WTC11 (cell line): ENCODE measurements at regions not wholly inside any gene's neighbourhood (a gene's known extent, or its start where the extent isn't known, plus 50 kb on each side); places are given as distances from the start of the nearest gene placed in this dataset.

Experiments used
- ATAC-seq: fragments of 200-7000 bp; cut with Tn5 transposase; 2 replicates; pipeline ENCODE4 v1.10.0; 2021; ENCODE audit warnings: mild to moderate bottlenecking, moderate library complexity
- CTCF ChIA-PET: fragments of 300-600 bp; sonication (Branson Sonifier 250); formaldehyde crosslinking; loops from one replicate; lab custom pipeline; 2021; ENCODE audit warnings: antibody characterized with exemption; lab: Charles Lee
- POLR2A ChIA-PET: fragments of 350-600 bp; sonication (Branson Sonifier 250); formaldehyde crosslinking; loops from one replicate; lab custom pipeline; 2021; ENCODE audit warnings: antibody characterized with exemption; lab: Charles Lee
- DNase-seq: peaks from one replicate; pipeline ENCODE4 v3.0.0; 2021; ENCODE audit warnings: low spot score
- H3K27ac Mint-ChIP-seq: 2 replicates; pipeline ENCODE4 v1.8.0; 2021; ENCODE audit warnings: mixed read lengths
- H3K27me3 Mint-ChIP-seq: 2 replicates; pipeline ENCODE4 v1.8.0; 2021; ENCODE audit warnings: low read depth, mild to moderate bottlenecking, moderate library complexity, mixed read lengths
- H3K36me3 Mint-ChIP-seq: 2 replicates; pipeline ENCODE4 v1.8.0; 2021; ENCODE audit warnings: mixed read lengths
- H3K4me1 Mint-ChIP-seq: 2 replicates; pipeline ENCODE4 v1.8.0; 2022; ENCODE audit warnings: mixed read lengths
- H3K4me3 Mint-ChIP-seq: 2 replicates; pipeline ENCODE4 v1.8.0; 2021; ENCODE audit warnings: mild to moderate bottlenecking, moderate library complexity, mixed read lengths
- H3K9me3 Mint-ChIP-seq: 2 replicates; pipeline ENCODE4 v1.8.0; 2021; ENCODE audit warnings: mixed read lengths
- CREB1 ChIP-seq: sonication (generic); formaldehyde crosslinking; IDR thresholded peaks from 2 replicates; pipeline ENCODE4 v1.8.0; 2023; ENCODE audit warnings: mild to moderate bottlenecking, missing genetic modification reagents
- ELF4 ChIP-seq: sonication (generic); formaldehyde crosslinking; IDR thresholded peaks from 2 replicates; pipeline ENCODE4 v1.8.1; 2022; ENCODE audit warnings: low read depth, mild to moderate bottlenecking, moderate library complexity, missing genetic modification reagents
- FOXJ3 ChIP-seq: sonication (generic); formaldehyde crosslinking; IDR thresholded peaks from 2 replicates; pipeline ENCODE4 v1.9.0; 2021; ENCODE audit warnings: missing genetic modification reagents, mild to moderate bottlenecking, borderline replicate concordance
- FOXP1 ChIP-seq: sonication (generic); formaldehyde crosslinking; IDR thresholded peaks from 2 replicates; pipeline ENCODE4 v1.8.0; 2022; ENCODE audit warnings: missing genetic modification reagents, mild to moderate bottlenecking, moderate library complexity, borderline replicate concordance
- GABPB1 ChIP-seq: sonication (generic); formaldehyde crosslinking; IDR thresholded peaks from 2 replicates; pipeline ENCODE4 v1.8.1; 2023; ENCODE audit warnings: mild to moderate bottlenecking, missing genetic modification reagents
- HMGA2 ChIP-seq: fragments of 250-450 bp; sonication (Bioruptor Pico); IDR thresholded peaks from 2 replicates; pipeline ENCODE4 v1.4.0; 2021; ENCODE audit warnings: mild to moderate bottlenecking, moderate library complexity
- JAZF1 ChIP-seq: fragments of 250-450 bp; sonication (Bioruptor Pico); IDR thresholded peaks from 2 replicates; pipeline ENCODE4 v1.9.0; 2021; ENCODE audit warnings: moderate library complexity, mild to moderate bottlenecking, inconsistent platforms
- JUN ChIP-seq: sonication (generic); formaldehyde crosslinking; IDR thresholded peaks from 2 replicates; pipeline ENCODE4 v1.8.0; 2023; ENCODE audit warnings: mild to moderate bottlenecking, missing genetic modification reagents
- MXD4 ChIP-seq: fragments of 250-450 bp; sonication (Bioruptor Pico); IDR thresholded peaks from 2 replicates; pipeline ENCODE4 v1.8.0; 2021; ENCODE audit warnings: mild to moderate bottlenecking, moderate library complexity, borderline replicate concordance
- SMAD4 ChIP-seq: sonication (generic); formaldehyde crosslinking; IDR thresholded peaks from 2 replicates; pipeline ENCODE4 v1.8.0; 2022; ENCODE audit warnings: mild to moderate bottlenecking, missing genetic modification reagents
- TEAD4 ChIP-seq: sonication (generic); formaldehyde crosslinking; IDR thresholded peaks from 2 replicates; pipeline ENCODE4 v1.8.0; 2022; ENCODE audit warnings: mild to moderate bottlenecking, missing genetic modification reagents
- TP53 ChIP-seq: sonication (generic); formaldehyde crosslinking; IDR thresholded peaks from 2 replicates; pipeline ENCODE4 v1.8.1; 2023; ENCODE audit warnings: mild to moderate bottlenecking, missing genetic modification reagents
- ZNF232 ChIP-seq: sonication (generic); formaldehyde crosslinking; IDR thresholded peaks from 2 replicates; pipeline ENCODE4 v1.8.0; 2022; ENCODE audit warnings: mild to moderate bottlenecking, missing genetic modification reagents
- ZNF317 ChIP-seq: sonication (generic); formaldehyde crosslinking; IDR thresholded peaks from 2 replicates; pipeline ENCODE4 v1.8.1; 2023; ENCODE audit warnings: low read depth, mild to moderate bottlenecking, moderate library complexity, missing genetic modification reagents, borderline replicate concordance
- ZNF416 ChIP-seq: fragments of 250-450 bp; sonication (Bioruptor Pico); IDR thresholded peaks from 2 replicates; pipeline ENCODE4 v1.9.0; 2021; ENCODE audit warnings: mild to moderate bottlenecking, inconsistent platforms
- TF ChIP-seq, protein P1 (sequence below): fragments of 200-600 bp; IDR thresholded peaks from 2 replicates; pipeline ENCODE4 v1.8.0; 2022; ENCODE audit warnings: antibody characterized with exemption
- TF ChIP-seq, protein P2 (sequence below): fragments of 250-450 bp; sonication (Bioruptor Pico); conservative IDR thresholded peaks from 2 replicates; pipeline ENCODE4 v1.9.0; 2021; ENCODE audit warnings: mild to moderate bottlenecking
- TF ChIP-seq, protein P3 (sequence below): sonication (generic); formaldehyde crosslinking; IDR thresholded peaks from 2 replicates; pipeline ENCODE4 v1.8.1; 2023; ENCODE audit warnings: mild to moderate bottlenecking, missing genetic modification reagents, borderline replicate concordance
- TF ChIP-seq, protein P4 (sequence below): sonication (generic); formaldehyde crosslinking; IDR thresholded peaks from 2 replicates; pipeline ENCODE4 v1.8.1; 2023; ENCODE audit warnings: mild to moderate bottlenecking, missing genetic modification reagents

DNA sequence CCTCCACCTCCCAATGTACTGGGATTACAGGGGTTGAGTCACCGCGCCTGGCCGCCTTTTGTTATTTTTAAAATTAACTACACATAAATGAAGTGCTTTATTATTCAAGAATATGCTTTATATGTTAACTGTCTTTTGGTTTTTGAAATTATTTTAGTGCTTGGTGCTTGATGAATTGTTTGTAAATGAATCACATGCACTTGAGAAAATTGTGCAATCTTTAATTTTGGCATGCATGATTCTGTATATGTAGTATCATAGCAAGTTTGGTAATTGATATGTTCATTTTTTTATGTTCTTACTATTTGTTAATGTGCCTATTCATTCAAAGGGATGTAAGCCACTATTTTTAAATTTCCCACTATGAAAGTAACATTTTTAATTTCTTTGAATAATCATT is 440.9 kb downstream of the NAV3 start (continued):
- TF ChIP-seq, protein P1, sequence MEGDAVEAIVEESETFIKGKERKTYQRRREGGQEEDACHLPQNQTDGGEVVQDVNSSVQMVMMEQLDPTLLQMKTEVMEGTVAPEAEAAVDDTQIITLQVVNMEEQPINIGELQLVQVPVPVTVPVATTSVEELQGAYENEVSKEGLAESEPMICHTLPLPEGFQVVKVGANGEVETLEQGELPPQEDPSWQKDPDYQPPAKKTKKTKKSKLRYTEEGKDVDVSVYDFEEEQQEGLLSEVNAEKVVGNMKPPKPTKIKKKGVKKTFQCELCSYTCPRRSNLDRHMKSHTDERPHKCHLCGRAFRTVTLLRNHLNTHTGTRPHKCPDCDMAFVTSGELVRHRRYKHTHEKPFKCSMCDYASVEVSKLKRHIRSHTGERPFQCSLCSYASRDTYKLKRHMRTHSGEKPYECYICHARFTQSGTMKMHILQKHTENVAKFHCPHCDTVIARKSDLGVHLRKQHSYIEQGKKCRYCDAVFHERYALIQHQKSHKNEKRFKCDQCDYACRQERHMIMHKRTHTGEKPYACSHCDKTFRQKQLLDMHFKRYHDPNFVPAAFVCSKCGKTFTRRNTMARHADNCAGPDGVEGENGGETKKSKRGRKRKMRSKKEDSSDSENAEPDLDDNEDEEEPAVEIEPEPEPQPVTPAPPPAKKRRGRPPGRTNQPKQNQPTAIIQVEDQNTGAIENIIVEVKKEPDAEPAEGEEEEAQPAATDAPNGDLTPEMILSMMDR, result no peak
- TF ChIP-seq JUN (CRISPR knock-in tag), result no peak
- TF ChIP-seq, protein P2, sequence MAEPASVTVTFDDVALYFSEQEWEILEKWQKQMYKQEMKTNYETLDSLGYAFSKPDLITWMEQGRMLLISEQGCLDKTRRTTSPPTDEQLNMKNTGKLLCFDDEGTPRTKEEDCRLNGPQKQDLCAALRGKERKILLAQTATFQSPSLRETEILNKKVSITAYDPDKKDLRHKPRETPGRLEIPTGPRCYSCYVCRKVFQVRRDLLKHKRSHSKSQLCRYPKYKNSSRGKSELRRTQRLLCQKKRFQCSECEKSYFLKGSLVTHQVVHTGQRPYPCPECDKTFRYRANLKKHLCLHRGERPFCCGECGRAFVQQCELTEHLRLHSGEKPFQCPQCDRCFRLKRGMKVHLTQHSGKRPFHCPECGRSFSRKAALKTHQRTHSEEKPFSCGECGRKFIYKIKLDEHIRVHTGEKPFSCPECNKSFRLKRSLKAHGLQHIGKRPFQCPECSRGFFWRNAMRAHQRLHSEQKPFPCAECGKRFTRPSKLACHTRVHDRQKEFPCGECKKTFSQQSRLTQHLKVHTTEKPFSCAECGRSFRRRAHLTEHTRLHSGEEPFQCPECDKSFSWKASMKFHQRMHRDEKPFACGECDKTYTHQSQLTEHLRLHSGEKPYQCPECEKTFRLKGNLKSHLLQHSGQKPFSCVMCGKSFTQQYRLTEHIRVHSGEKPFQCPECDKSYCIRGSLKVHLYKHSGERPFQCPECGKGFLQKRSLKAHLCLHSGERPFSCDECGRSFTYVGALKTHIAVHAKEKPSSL (CRISPR knock-in tag), result no peak
- no peak for TF ChIP-seq JAZF1 (CRISPR knock-in tag)
- TF ChIP-seq, all 79 proteins: peak for 0

DNA sequence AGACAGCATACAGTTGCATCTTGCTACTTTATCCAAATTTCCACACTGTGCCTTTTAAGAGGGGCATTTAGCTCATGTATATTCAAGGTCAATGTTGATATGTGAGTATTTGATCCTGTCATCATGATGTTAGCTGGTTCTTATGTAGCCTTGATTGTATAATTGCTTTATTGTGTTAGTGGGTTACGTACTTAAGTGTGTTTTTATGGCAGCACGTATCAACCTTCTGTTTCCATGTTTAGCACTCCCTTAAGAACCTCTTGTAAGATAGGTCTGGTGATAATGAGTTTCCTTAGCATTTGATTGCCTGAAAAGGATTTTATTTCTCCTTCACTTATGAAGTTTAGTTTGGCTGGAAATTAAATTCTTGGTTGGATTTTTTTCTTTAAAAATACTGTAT is 445.2 kb downstream of the NAV3 start:
- peaks cover 3% of the 10 kb centered on the region; the same call in 1 of the 2 replicates for H3K27me3 Mint-ChIP-seq
- no peak overlapping the region for H3K4me3 Mint-ChIP-seq
- peaks cover 37% of the 10 kb centered on the region for H3K9me3 Mint-ChIP-seq
- ChIA-PET POLR2A (no interaction called here), CTCF (no interaction called here)
- H3K4me1 Mint-ChIP-seq, result no peaks in the 10 kb centered on the region
- DNase-seq (no peak), ATAC-seq (no peak)
- peaks cover 23% of the 10 kb centered on the region for H3K36me3 Mint-ChIP-seq
- no peak overlapping the region for H3K27ac Mint-ChIP-seq
- no peak for TF ChIP-seq ZNF317 (CRISPR knock-in tag)
- TF ChIP-seq TP53 (CRISPR knock-in tag), result no peak
- no peak for TF ChIP-seq ZNF232
- TF ChIP-seq GABPB1 (CRISPR knock-in tag), result no peak
- TF ChIP-seq ELF4 (CRISPR knock-in tag), result no peak
- no peak for TF ChIP-seq MXD4 (CRISPR knock-in tag)
- TF ChIP-seq TEAD4 (CRISPR knock-in tag), result no peak
- TF ChIP-seq HMGA2 (CRISPR knock-in tag), result no peak
- TF ChIP-seq CREB1 (CRISPR knock-in tag), result no peak
- no peak for TF ChIP-seq FOXJ3 (CRISPR knock-in tag)
- TF ChIP-seq, protein P3, sequence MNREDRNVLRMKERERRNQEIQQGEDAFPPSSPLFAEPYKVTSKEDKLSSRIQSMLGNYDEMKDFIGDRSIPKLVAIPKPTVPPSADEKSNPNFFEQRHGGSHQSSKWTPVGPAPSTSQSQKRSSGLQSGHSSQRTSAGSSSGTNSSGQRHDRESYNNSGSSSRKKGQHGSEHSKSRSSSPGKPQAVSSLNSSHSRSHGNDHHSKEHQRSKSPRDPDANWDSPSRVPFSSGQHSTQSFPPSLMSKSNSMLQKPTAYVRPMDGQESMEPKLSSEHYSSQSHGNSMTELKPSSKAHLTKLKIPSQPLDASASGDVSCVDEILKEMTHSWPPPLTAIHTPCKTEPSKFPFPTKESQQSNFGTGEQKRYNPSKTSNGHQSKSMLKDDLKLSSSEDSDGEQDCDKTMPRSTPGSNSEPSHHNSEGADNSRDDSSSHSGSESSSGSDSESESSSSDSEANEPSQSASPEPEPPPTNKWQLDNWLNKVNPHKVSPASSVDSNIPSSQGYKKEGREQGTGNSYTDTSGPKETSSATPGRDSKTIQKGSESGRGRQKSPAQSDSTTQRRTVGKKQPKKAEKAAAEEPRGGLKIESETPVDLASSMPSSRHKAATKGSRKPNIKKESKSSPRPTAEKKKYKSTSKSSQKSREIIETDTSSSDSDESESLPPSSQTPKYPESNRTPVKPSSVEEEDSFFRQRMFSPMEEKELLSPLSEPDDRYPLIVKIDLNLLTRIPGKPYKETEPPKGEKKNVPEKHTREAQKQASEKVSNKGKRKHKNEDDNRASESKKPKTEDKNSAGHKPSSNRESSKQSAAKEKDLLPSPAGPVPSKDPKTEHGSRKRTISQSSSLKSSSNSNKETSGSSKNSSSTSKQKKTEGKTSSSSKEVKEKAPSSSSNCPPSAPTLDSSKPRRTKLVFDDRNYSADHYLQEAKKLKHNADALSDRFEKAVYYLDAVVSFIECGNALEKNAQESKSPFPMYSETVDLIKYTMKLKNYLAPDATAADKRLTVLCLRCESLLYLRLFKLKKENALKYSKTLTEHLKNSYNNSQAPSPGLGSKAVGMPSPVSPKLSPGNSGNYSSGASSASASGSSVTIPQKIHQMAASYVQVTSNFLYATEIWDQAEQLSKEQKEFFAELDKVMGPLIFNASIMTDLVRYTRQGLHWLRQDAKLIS (CRISPR knock-in tag), result no peak
- TF ChIP-seq, protein P4, sequence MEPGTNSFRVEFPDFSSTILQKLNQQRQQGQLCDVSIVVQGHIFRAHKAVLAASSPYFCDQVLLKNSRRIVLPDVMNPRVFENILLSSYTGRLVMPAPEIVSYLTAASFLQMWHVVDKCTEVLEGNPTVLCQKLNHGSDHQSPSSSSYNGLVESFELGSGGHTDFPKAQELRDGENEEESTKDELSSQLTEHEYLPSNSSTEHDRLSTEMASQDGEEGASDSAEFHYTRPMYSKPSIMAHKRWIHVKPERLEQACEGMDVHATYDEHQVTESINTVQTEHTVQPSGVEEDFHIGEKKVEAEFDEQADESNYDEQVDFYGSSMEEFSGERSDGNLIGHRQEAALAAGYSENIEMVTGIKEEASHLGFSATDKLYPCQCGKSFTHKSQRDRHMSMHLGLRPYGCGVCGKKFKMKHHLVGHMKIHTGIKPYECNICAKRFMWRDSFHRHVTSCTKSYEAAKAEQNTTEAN (CRISPR knock-in tag), result no peak
- no peak for TF ChIP-seq ZNF416 (CRISPR knock-in tag)
- TF ChIP-seq FOXP1 (CRISPR knock-in tag), result no peak
- TF ChIP-seq SMAD4 (CRISPR knock-in tag), result no peak
